Small intestine (tissue), 7 donors: ENCODE measurements at regions not wholly inside any gene's neighbourhood (a gene's known extent, or its start where the extent isn't known, plus 50 kb on each side); places are given as distances from the start of the nearest gene placed in this dataset.

Experiments used
- DNase-seq, 2 donors: peaks; one replicate each; pipeline versions ENCODE4 v3.0.0 to v3.0.0-alpha.2; 2013
- FAIRE-seq: peaks from 2 replicates; lab custom pipeline; 2012; peaks lifted over from hg19 to GRCh38; lab: Jason Lieb, UNC
- H3K27ac ChIP-seq, 3 donors: one replicate each; pipeline ENCODE4 v1.5.1; 2013; ENCODE audit warnings: low read length in 2 of 3, mild to moderate bottlenecking in 2 of 3, control low read depth in 1 of 3, inconsistent platforms in 1 of 3, low read depth in 1 of 3, moderate library complexity in 1 of 3
- H3K27me3 ChIP-seq, 3 donors: one replicate each; pipeline ENCODE4 v1.6.1; 2013; ENCODE audit warnings: low read length in 3 of 3, inconsistent platforms in 1 of 3; ENCODE audit not compliant: control insufficient read depth in 3 of 3, insufficient read depth in 3 of 3
- H3K36me3 ChIP-seq, 3 donors: one replicate each; pipeline ENCODE4 v1.6.1; 2013; ENCODE audit warnings: low read length in 3 of 3, inconsistent platforms in 1 of 3, low read depth in 1 of 3, mild to moderate bottlenecking in 1 of 3, moderate library complexity in 1 of 3; ENCODE audit not compliant: control insufficient read depth in 3 of 3, insufficient read depth in 2 of 3
- H3K4me1 ChIP-seq, 3 donors: one replicate each; pipeline ENCODE4 v1.6.1; 2013; ENCODE audit warnings: low read length in 2 of 3, inconsistent platforms in 1 of 3, low read depth in 1 of 3, mild to moderate bottlenecking in 1 of 3, moderate library complexity in 1 of 3; ENCODE audit not compliant: control insufficient read depth in 3 of 3, insufficient read depth in 2 of 3
- H3K4me3 ChIP-seq, 3 donors: one replicate each; pipeline ENCODE4 v1.5.1; 2013; ENCODE audit warnings: low read length in 3 of 3, control low read depth in 1 of 3, inconsistent platforms in 1 of 3, low read depth in 1 of 3, mild to moderate bottlenecking in 1 of 3, moderate library complexity in 1 of 3
- H3K9me3 ChIP-seq, 2 donors: one replicate each; pipeline ENCODE4 v1.6.1; 2013; ENCODE audit warnings: low read depth in 1 of 2, low read length in 1 of 2; ENCODE audit not compliant: control insufficient read depth in 2 of 2, insufficient read depth in 1 of 2
- WGBS, 3 donors: extraction: QIAGEN DNeasy Blood & Tissue Kit; methylation state at CpG; one replicate each; pipeline ENCODE4 v1.1.7; 2013; 5-methylcytosine and 5-hydroxymethylcytosine counted together
- donor health status: healthy with polysubstance abuse.
- donor health status: control.
- donor health status: control.
- donor health status: Bipolar disorder and iron deficiency.
- donor health status: healthy.

DNA sequence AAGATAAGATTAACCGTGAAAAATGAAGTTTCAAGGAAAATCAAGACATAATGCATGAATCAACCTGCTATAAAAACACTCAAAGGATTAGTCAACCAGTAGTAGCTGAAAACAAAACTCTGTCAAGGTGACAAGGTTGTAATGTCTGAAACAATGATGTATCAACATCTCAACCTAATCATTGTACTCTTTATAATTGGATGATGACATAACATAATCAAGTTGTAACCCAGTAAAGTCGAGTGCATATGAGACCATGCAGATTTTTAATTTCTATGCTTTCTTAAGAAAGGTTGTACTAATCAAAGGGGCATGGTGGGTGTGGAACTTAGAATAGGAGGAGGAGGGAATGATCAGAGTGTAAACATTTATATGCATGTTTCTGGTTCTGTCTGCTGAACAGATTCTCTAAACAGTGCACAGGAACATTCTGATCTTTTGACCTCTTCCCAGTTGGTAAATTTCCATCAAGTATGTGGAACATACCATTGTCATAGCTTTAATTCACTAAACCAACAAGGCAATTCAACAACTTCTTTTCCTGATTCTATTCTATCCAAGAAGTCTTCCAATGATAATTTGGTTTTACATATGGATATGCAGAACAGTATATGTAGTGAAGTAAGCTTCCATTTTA, 253.7 kb downstream of the TTC6 start:
- Histone ChIP-seq H3K9me3 (no peaks in the 10 kb centered on the region), H3K4me1 (no peaks in the 10 kb centered on the region), H3K27ac (no peak overlapping the region), H3K36me3 (no peaks in the 10 kb centered on the region), H3K27me3 (no peaks in the 10 kb centered on the region), H3K4me3 (no peak overlapping the region)
- 60 to 72% (median 69%) methylated on average over 2 of the region's 2 CpGs for WGBS, 3 donors
- DNase-seq, result no peak
- FAIRE-seq, result no peak

DNA sequence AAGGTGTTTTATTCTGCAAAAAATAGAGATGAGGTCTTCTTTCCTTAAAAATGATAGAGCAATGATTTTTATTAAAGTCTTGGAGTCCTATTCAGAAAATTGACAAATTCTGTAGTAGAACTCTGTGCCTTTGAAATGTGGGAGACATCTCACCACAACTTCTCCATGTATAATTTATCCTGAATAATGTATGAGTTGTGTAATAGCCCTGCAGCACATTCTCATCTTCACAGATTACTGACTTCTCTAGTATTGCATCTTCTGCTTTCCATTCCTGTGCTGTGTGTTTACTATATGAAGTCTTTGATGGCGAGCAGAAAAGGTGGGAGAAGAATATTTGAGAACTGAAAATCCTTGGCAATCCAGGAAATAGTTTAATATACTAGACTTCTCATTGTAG, 255.6 kb downstream of the TTC6 start:
- Histone ChIP-seq H3K27ac (no peak overlapping the region), H3K9me3 (no peaks in the 10 kb centered on the region), H3K27me3 (no peaks in the 10 kb centered on the region), H3K4me3 (no peak overlapping the region), H3K4me1 (no peaks in the 10 kb centered on the region), H3K36me3 (no peaks in the 10 kb centered on the region)
- no peak for DNase-seq
- 74 to 85% (median 77%) methylated on average over 1 of the region's 1 CpG for WGBS, 3 donors
- no peak for FAIRE-seq

DNA sequence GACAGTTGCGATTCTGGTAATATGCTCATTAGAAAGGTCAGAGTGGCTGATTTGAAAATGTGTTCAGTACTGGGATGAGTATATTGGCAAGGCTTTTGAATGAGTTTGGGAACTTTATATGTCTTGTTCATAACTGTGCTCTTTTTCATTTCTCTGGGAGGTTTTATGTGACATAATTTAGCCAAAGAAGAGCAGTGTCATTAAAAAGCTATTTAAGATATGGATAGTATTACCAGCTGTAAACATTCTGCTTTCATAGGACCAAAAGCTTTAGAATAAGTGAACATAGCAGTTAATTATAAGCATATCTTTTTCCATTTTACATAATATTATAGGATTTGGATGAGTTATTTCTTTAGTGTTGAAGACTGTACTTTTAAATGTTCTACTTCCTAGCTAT, 260.4 kb downstream of the TTC6 start:
- WGBS, 3 donors, result 50 to 73% (median 60%) methylated on average over 1 of the region's 1 CpG
- Histone ChIP-seq H3K27me3 (no peaks in the 10 kb centered on the region), H3K4me3 (no peak overlapping the region), H3K36me3 (no peaks in the 10 kb centered on the region), H3K9me3 (no peaks in the 10 kb centered on the region), H3K4me1 (no peaks in the 10 kb centered on the region), H3K27ac (no peak overlapping the region)
- FAIRE-seq (no peak), DNase-seq (no peak)

DNA sequence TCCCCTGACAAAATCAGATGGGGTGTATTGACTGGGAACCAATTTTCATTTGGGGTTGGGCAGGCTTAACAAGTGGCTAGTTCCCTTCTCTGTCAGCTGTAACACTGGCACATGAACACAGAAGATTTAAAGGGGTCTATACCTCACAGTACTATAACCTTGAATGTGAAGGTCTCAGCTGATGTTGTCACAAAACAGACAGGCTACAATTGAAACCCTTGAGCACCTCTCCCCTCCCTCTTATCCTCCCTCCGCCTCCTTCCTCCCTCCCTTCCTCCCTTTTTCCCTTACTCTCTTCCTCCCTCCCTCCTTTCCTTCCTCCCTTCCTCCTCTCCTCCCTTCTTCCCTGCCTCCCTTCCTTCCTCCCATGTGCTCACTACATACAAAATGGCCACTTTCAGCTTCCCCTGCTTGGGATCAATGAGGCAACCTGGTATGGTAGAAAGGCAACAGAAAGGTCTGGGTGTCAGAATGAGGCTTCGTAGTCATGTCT, 262.4 kb downstream of the TTC6 start:
- 86 to 90% (median 87%) methylated on average over 2 of the region's 2 CpGs for WGBS, 3 donors
- FAIRE-seq, result no peak

DNA sequence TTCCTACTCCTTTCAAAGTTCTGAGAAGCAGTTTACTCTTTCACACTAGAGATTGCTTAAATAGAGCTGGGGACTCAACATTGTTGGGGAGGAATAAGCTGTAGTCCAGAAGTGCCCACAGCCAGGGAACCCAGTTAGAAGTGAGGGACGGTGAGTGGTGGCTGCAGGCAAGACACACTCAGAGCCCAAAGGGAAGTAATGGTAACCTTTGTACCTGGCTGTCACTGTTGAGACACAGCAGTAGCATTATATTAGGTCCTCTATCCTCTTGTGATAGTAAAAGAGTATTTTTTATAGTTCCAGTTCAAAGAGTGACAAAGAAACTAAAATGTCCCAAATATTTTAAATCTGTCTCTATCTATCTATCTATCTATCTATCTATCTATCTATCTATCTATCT, 263.3 kb downstream of the TTC6 start:
- Histone ChIP-seq H3K4me3 (no peak overlapping the region), H3K36me3 (no peaks in the 10 kb centered on the region), H3K27ac (no peak overlapping the region), H3K27me3 (no peaks in the 10 kb centered on the region), H3K4me1 (no peaks in the 10 kb centered on the region), H3K9me3 (no peaks in the 10 kb centered on the region)
- 14 to 58% (median 52%) methylated on average over 1 of the region's 1 CpG for WGBS, 3 donors
- peak; percentile 28 to 38 for DNase-seq
- FAIRE-seq, result no peak

More for the DNA sequence above, 262.4 kb downstream of the TTC6 start:
- Histone ChIP-seq H3K9me3 (no peaks in the 10 kb centered on the region), H3K4me1 (no peaks in the 10 kb centered on the region), H3K4me3 (no peak overlapping the region), H3K27me3 (no peaks in the 10 kb centered on the region), H3K27ac (no peak overlapping the region), H3K36me3 (no peaks in the 10 kb centered on the region)
- DNase-seq, result no peak

DNA sequence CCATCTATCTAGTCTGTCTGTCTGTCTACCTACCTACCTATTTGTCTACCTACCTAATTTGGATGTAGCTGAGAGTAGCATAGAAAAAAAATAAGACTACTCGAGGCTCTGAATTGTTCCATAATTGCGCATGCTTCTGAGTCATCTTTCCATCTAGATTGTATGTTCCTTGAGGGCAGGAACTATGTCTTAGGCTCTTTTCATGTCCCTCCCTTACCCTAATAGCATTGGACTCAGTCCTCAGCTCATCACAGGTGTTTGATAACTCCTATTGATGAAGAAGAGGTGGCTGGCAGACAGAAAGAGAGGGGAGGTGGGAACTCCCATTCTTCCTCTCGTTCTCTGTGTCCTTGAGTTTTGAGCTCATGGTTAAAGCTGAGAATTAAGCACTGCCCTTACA, 263.7 kb downstream of the TTC6 start:
- Histone ChIP-seq H3K36me3 (no peaks in the 10 kb centered on the region), H3K4me1 (no peaks in the 10 kb centered on the region), H3K4me3 (no peak overlapping the region), H3K27me3 (no peaks in the 10 kb centered on the region), H3K9me3 (no peaks in the 10 kb centered on the region), H3K27ac (no peak overlapping the region)
- WGBS, 3 donors, result 79 to 86% (median 85%) methylated on average over 3 of the region's 3 CpGs
- no peak for FAIRE-seq
- no peak for DNase-seq

DNA sequence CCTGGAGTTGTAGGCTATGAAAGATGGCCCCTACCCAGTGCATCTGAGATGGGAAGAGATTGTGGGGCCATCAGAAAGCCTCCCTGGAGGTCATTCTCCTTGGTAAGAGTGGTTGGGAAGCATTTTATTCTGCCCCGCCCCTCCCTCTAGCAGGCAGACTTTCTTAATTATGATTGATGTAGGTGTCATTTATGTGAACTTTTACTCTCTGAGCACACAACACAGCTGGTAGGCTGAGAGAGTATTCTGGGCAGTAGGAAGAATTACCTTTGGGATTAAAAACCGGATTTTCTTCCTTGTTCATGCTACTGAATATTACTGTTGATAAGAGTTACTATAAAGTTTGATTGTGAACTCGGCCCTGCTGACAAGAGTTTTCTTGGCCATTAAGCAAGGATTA, 266.8 kb downstream of the TTC6 start:
- Histone ChIP-seq H3K4me3 (no peak overlapping the region), H3K36me3 (no peaks in the 10 kb centered on the region), H3K27ac (no peak overlapping the region), H3K27me3 (no peaks in the 10 kb centered on the region), H3K9me3 (no peaks in the 10 kb centered on the region), H3K4me1 (no peaks in the 10 kb centered on the region)
- 26 to 55% (median 40%) methylated on average over 3 of the region's 3 CpGs for WGBS, 3 donors
- DNase-seq (peak in 1 of 2 donors; percentile 15), FAIRE-seq (no peak)

DNA sequence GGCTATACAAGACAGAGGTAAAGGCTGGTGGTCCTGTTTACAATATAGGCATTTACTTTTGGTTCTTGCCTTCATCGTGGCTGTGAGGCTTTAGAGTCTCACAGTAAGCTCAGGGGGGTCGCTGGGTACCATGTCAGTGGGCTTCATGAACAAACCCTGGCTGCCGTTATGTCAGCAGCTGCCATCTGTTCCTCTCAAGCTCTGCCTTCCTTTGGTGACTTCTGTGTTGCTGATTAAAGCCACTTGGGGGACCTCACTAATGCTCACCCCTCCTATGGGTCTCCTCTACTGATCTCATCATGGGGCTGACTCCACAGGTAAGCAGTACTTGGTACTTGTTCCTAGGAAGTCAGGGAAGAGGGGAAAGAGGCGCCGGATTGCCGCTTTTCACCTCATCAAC, 268.7 kb downstream of the TTC6 start:
- FAIRE-seq, result no peak
- WGBS, 3 donors, result 83 to 91% (median 89%) methylated on average over 6 of the region's 6 CpGs
- H3K9me3 ChIP-seq, result no peaks in the 10 kb centered on the region

More for the DNA sequence above, 268.7 kb downstream of the TTC6 start:
- H3K27me3 ChIP-seq, result no peaks in the 10 kb centered on the region
- H3K4me1 ChIP-seq, result no peaks in the 10 kb centered on the region
- H3K36me3 ChIP-seq, result no peaks in the 10 kb centered on the region
- DNase-seq, result no peak
- no peak overlapping the region for H3K4me3 ChIP-seq
- no peak overlapping the region for H3K27ac ChIP-seq
